ENCODE measurements at regions not wholly inside any gene's neighbourhood (a gene's known extent, or its start where the extent isn't known, plus 50 kb on each side); places are given as distances from the start of the nearest gene placed in this dataset.
"Not testable (repeated sequence)": the region's sequence is repeated elsewhere in the genome, so short reads cannot be mapped to it uniquely, and the experiment has no call there.

GRCh38 chr1:38481871-38482826 lies 377.4 kb downstream of the RRAGC start:
- no peaks in the 10 kb centered on the region for H3K9me1 ChIP-seq (replicated peaks; ENCODE audit: control insufficient read depth, extremely low read depth, insufficient read depth, low read length)
- no peak overlapping the region for H3K4me2 ChIP-seq (ENCODE audit: insufficient read depth, low read length)
- TF ChIP-seq FOS (IDR thresholded peaks at IDR 0.05; ENCODE audit: borderline replicate concordance, insufficient read depth, low read length) = no peak
- TF ChIP-seq MYC (IDR thresholded peaks at IDR 0.05; ENCODE audit: low read depth, low read length) = no peak
- TF ChIP-seq POLR2AphosphoS5 (IDR thresholded peaks at IDR 0.05; ENCODE audit: insufficient read depth, low read depth, low read length) = no peak
- no peak for TF ChIP-seq POLR2A (IDR thresholded peaks at IDR 0.05; ENCODE audit: low read depth, low read length)
- no peak for TF ChIP-seq GATA2 (IDR thresholded peaks at IDR 0.05; ENCODE audit: insufficient read depth, insufficient read length, low read depth, low read length)
- no peak for TF ChIP-seq JUN (IDR thresholded peaks at IDR 0.05; ENCODE audit: borderline replicate concordance, insufficient read depth, insufficient read length, low read depth)
- TF ChIP-seq CTCF (IDR thresholded peaks at IDR 0.05; ENCODE audit: extremely low read depth in 1 of 2, insufficient read depth in 1 of 2, low read depth in 1 of 2, low read length in 2 of 2) = no peak
- no peak for TF ChIP-seq EZH2 (IDR thresholded peaks at IDR 0.05; ENCODE audit: borderline replicate concordance, low read depth, low read length, severe bottlenecking)
- no peak for TF ChIP-seq MAX (IDR thresholded peaks at IDR 0.05; ENCODE audit: insufficient read depth, insufficient read length)
- H3K79me2 ChIP-seq (ENCODE audit: control insufficient read depth, insufficient read depth, low read length) = no peaks in the 10 kb centered on the region
- no peaks in the 10 kb centered on the region for H3K4me1 ChIP-seq (ENCODE audit: control insufficient read depth, extremely low read depth, insufficient read depth, low read length)
- no peak overlapping the region for H3K4me3 ChIP-seq (replicated peaks in 1 of 3; ENCODE audit: insufficient read depth in 1 of 3, low read depth in 1 of 3, low read length in 3 of 3)
- H3K27ac ChIP-seq (ENCODE audit: insufficient read depth, low read depth, low read length) = no peak overlapping the region
- BruUV-seq (replicated peaks) = no TSS peak
- POLR2A ChIA-PET = interaction anchor here (1.2 kb wide), 1 partner anchor 26 kb away, joined by 3 read pairs; no protein-coding TSS in a partner anchor
- H3K36me3 ChIP-seq (ENCODE audit: control insufficient read depth in 2 of 2, extremely low read depth in 1 of 2, insufficient read depth in 2 of 2, low read length in 2 of 2) = no peaks in the 10 kb centered on the region
- no peak overlapping the region for H3K9ac ChIP-seq (replicated peaks; ENCODE audit: extremely low read depth, insufficient read depth, low read length)
- H2AFZ ChIP-seq (ENCODE audit: low read depth, low read length) = no peak overlapping the region
- no peaks in the 10 kb centered on the region for H3K9me3 ChIP-seq (replicated peaks; ENCODE audit: control insufficient read depth, insufficient read depth, low read length)
- H3K27me3 ChIP-seq (ENCODE audit: control insufficient read depth in 2 of 2, insufficient read depth in 2 of 2, low read length in 2 of 2) = peaks cover 2 to 3% of the 10 kb centered on the region in 2 experiments
- DNase-seq (ENCODE audit: low read depth, low spot score) = no peak
- no peaks in the 10 kb centered on the region for H4K20me1 ChIP-seq (replicated peaks; ENCODE audit: control insufficient read depth, extremely low read depth, insufficient read depth, low read length)
- intact Hi-C loops (cut with micrococcal nuclease) (no loop called here), dilution Hi-C loops (cut with MboI; ENCODE audit: extremely low pct_ligation_motif_present, low sequenced_read_pairs) (no loop called here)
- CTCF ChIA-PET = interaction anchor here (1.0 kb wide), 2 partner anchors 8 kb away, joined by 3 to 4 read pairs; no protein-coding TSS in a partner anchor
- no peak for FAIRE-seq

GRCh38 chr1:38479662-38480061 lies 379.9 kb downstream of the RRAGC start:
- BruUV-seq (replicated peaks); H3K9me1 ChIP-seq (replicated peaks; ENCODE audit: control insufficient read depth, extremely low read depth, insufficient read depth, low read length); H3K79me2 ChIP-seq (ENCODE audit: control insufficient read depth, insufficient read depth, low read length); H3K4me2 ChIP-seq (ENCODE audit: insufficient read depth, low read length); H4K20me1 ChIP-seq (replicated peaks; ENCODE audit: control insufficient read depth, extremely low read depth, insufficient read depth, low read length); intact Hi-C loops (cut with micrococcal nuclease); H3K27ac ChIP-seq (ENCODE audit: insufficient read depth, low read depth, low read length); H3K9ac ChIP-seq (replicated peaks; ENCODE audit: extremely low read depth, insufficient read depth, low read length); H2AFZ ChIP-seq (ENCODE audit: low read depth, low read length); H3K4me3 ChIP-seq (replicated peaks in 1 of 3; ENCODE audit: insufficient read depth in 1 of 3, low read depth in 1 of 3, low read length in 3 of 3); H3K4me1 ChIP-seq (ENCODE audit: control insufficient read depth, extremely low read depth, insufficient read depth, low read length); H3K36me3 ChIP-seq (ENCODE audit: control insufficient read depth in 2 of 2, extremely low read depth in 1 of 2, insufficient read depth in 2 of 2, low read length in 2 of 2); FAIRE-seq; H3K9me3 ChIP-seq (replicated peaks; ENCODE audit: control insufficient read depth, insufficient read depth, low read length); dilution Hi-C loops (cut with MboI; ENCODE audit: extremely low pct_ligation_motif_present, low sequenced_read_pairs); POLR2A ChIA-PET; DNase-seq (ENCODE audit: low read depth, low spot score); CTCF ChIA-PET: not testable (repeated sequence)
- peaks cover 14 to 15% of the 10 kb centered on the region in 2 experiments for H3K27me3 ChIP-seq (ENCODE audit: control insufficient read depth in 2 of 2, insufficient read depth in 2 of 2, low read length in 2 of 2)
